ENCODE measurements at regions not wholly inside any gene's neighbourhood (a gene's known extent, or its start where the extent isn't known, plus 50 kb on each side); places are given as distances from the start of the nearest gene placed in this dataset.

DNA sequence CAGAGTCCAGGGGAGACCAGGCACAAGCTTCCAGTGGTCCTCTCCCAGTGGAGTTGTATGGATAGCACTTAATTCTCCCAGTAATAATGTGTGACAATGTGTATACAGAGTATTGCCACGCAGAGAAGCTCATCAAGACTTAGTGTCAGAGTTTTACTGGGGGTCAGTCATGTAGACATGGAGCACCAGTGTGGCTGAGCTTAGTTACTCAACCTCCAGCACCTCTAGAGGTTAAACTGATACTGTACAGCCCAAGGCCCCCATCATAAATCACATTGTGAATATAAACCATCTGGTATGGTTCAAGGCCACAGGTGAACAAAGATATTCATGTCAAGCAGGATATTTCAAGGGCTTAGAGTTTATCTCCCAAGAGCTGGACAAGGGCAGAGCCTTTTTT is 378.1 kb upstream of the TMPO start:
- Histone ChIP-seq H3K36me3 (no peaks in the 10 kb centered on the region), H3K4me3 (no peak overlapping the region), H3K27me3 (no peaks in the 10 kb centered on the region), H3K4me1 (no peaks in the 10 kb centered on the region), H3K9me3 (no peaks in the 10 kb centered on the region), H3K27ac (no peak overlapping the region)
- TF ChIP-seq, protein P1, sequence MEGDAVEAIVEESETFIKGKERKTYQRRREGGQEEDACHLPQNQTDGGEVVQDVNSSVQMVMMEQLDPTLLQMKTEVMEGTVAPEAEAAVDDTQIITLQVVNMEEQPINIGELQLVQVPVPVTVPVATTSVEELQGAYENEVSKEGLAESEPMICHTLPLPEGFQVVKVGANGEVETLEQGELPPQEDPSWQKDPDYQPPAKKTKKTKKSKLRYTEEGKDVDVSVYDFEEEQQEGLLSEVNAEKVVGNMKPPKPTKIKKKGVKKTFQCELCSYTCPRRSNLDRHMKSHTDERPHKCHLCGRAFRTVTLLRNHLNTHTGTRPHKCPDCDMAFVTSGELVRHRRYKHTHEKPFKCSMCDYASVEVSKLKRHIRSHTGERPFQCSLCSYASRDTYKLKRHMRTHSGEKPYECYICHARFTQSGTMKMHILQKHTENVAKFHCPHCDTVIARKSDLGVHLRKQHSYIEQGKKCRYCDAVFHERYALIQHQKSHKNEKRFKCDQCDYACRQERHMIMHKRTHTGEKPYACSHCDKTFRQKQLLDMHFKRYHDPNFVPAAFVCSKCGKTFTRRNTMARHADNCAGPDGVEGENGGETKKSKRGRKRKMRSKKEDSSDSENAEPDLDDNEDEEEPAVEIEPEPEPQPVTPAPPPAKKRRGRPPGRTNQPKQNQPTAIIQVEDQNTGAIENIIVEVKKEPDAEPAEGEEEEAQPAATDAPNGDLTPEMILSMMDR (IDR thresholded peaks at IDR 0.05) = no peak
- ATAC-seq = no peak
- intact Hi-C loops (cut with DNase I) = no loop called here
- 73 to 85% methylated on average over 1 of the region's 1 CpG for WGBS, 2 donors
- no peak for DNase-seq

DNA sequence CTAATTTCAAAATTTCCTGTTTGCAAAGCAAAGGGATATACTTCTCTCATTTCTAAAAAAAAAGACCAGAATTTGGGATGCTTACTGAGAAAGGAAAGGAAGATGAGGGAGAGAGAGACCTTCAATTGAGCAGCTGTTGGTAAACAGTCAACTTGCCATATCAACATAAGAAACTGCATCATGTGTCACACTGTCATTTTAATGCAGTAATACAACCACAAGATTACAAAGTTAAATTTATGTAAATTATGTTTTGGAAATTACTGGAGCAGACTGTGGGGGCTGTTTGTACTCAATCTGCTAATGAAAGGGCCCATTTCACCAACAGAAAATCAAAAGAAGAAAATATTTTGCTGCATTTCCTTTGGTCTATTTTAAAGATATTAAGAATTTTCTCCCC is 370.4 kb upstream of the TMPO start:
- no peaks in the 10 kb centered on the region for H3K9me3 ChIP-seq
- no peak overlapping the region for H3K4me3 ChIP-seq
- no peaks in the 10 kb centered on the region for H3K27me3 ChIP-seq
- H3K4me1 ChIP-seq = no peaks in the 10 kb centered on the region
- no peak overlapping the region for H3K27ac ChIP-seq
- intact Hi-C loops (cut with DNase I) = no loop called here
- H3K36me3 ChIP-seq = no peaks in the 10 kb centered on the region
- ATAC-seq (no peak), DNase-seq (no peak)
- TF ChIP-seq, protein P1 (IDR thresholded peaks at IDR 0.05) = no peak

DNA sequence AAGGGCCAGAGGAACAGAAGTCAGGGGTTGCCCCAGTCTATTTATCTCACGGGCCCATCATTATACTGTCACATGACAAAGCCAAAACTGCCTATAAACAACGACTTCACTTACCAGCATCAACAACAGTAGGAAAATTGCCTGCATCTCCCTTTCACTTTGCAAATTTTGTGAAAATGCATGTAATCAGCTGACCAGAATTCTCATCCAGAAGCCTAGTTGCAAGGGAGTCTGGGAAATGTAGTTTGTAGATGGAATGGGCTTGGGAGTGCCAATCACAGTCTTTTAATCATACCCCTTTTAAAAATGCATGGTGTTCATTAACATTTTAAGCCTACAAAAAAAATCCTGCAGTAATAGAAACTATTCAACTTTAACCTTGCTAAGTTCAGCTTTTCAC is 369.3 kb upstream of the TMPO start:
- WGBS, 2 donors = 87 to 88% methylated on average over 2 of the region's 2 CpGs
- ATAC-seq = no peak
- no peaks in the 10 kb centered on the region for H3K9me3 ChIP-seq
- H3K27me3 ChIP-seq = no peaks in the 10 kb centered on the region
- no peak overlapping the region for H3K4me3 ChIP-seq
- H3K27ac ChIP-seq = no peak overlapping the region
- H3K36me3 ChIP-seq = no peaks in the 10 kb centered on the region
- intact Hi-C loops (cut with DNase I) = no loop called here
- TF ChIP-seq, protein P1 (IDR thresholded peaks at IDR 0.05) = no peak
- no peak for DNase-seq
- H3K4me1 ChIP-seq = no peaks in the 10 kb centered on the region

DNA sequence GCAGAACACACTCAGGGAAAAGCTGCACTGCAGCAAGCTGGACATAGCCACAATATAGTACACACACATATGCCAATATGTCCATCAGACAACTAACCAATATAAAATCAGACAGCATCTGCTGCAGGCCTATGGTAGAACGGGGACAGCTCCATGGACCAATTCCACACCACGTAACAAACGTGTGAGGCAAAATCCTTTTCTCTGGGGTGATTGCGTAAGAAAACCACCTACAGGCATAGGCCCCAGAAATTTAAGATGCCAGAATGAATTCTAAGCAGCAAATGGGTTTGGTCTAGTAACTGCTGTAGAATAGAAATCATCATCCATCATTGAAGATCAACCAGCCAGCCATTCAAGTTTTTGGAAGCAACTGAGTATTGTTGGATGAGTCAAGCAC is 368.9 kb upstream of the TMPO start:
- Histone ChIP-seq H3K27ac (no peak overlapping the region), H3K36me3 (no peaks in the 10 kb centered on the region), H3K9me3 (no peaks in the 10 kb centered on the region), H3K4me3 (no peak overlapping the region), H3K4me1 (no peaks in the 10 kb centered on the region), H3K27me3 (no peaks in the 10 kb centered on the region)
- ATAC-seq = no peak
- WGBS, 2 donors = 86 to 90% methylated on average over 4 of the region's 4 CpGs
- TF ChIP-seq, protein P1 (IDR thresholded peaks at IDR 0.05) = no peak
- DNase-seq = no peak
- intact Hi-C loops (cut with DNase I) = no loop called here

DNA sequence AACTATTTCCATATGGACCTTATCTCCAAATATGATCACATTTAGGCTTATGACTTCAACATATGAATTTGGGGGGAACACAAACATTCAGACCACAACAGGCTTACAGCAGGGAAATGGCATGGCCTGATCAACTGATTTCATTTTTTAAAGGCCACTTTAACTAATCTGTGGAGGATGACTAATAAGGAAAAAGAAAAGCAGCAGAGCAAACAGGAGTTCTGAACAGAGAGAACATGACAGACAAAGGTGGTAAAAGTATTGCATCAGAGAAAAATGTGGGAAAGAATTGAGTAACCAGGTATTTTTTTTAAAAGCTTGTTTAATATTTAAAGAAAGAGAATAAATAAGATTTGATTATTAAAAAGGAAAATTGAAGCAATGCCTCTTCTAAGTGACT is 366.1 kb upstream of the TMPO start:
- intact Hi-C loops (cut with DNase I) = no loop called here
- no peaks in the 10 kb centered on the region for H3K36me3 ChIP-seq
- no peaks in the 10 kb centered on the region for H3K27me3 ChIP-seq
- no peak overlapping the region for H3K27ac ChIP-seq
- no peaks in the 10 kb centered on the region for H3K4me1 ChIP-seq
- H3K9me3 ChIP-seq = no peaks in the 10 kb centered on the region
- ATAC-seq (no peak), DNase-seq (no peak)
- H3K4me3 ChIP-seq = no peak overlapping the region
- TF ChIP-seq, protein P1 (IDR thresholded peaks at IDR 0.05) = no peak

Data from heart right ventricle (tissue), 16 donors.